ENCODE measurements at regions not wholly inside any gene's neighbourhood (a gene's known extent, or its start where the extent isn't known, plus 50 kb on each side); places are given as distances from the start of the nearest gene placed in this dataset.

DNA sequence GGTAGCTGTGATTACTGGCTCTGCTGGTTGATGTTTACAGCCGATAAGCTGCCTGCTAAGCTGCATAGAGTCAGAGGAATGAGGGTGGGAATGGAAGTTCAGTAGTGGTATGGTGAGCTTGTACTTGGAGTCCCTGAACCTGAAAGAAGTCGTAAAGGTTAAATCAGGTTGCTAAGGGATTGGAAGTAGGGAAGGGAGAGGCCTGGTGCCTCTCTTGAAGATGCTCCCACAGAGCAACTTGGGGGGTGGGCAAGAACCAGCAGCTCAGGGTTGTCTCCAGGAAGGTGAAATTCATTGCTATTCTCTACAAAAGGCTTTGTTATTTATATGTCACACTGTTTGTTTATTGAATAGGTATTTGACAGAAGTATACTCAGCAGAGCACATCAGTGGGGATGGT, 73.8 kb upstream of the OLFM4 start:
- H3K4me3 Mint-ChIP-seq, result no peak overlapping the region
- H3K9me3 Mint-ChIP-seq, result peaks cover 0 to 2% (median 0%) of the 10 kb centered on the region in 5 donors
- ChIA-PET POLR2A (no interaction called here), CTCF (interaction anchor here (1.2 kb wide), 1 partner anchor 14 kb away, joined by 5 read pairs; no protein-coding TSS in a partner anchor)
- H3K36me3 Mint-ChIP-seq, result no peaks in the 10 kb centered on the region
- no peak overlapping the region for H3K27ac ChIP-seq (ENCODE audit: low read depth, low read length)
- H3K27me3 Mint-ChIP-seq, result peaks cover 0 to 3% of the 10 kb centered on the region in 2 donors
- H3K27me3 ChIP-seq (ENCODE audit: insufficient read depth, low read length, poor library complexity, severe bottlenecking), result no peaks in the 10 kb centered on the region
- no peaks in the 10 kb centered on the region for H3K4me1 Mint-ChIP-seq
- no peak overlapping the region for H3K4me3 ChIP-seq (ENCODE audit: low read length)
- no peak for DNase-seq
- no peaks in the 10 kb centered on the region for H3K9me3 ChIP-seq (ENCODE audit: low read length)
- H3K4me1 ChIP-seq (ENCODE audit: insufficient read depth, low read length), result no peaks in the 10 kb centered on the region
- H3K27ac Mint-ChIP-seq, result no peak overlapping the region
- no peaks in the 10 kb centered on the region for H3K36me3 ChIP-seq (ENCODE audit: insufficient read depth, low read length)

DNA sequence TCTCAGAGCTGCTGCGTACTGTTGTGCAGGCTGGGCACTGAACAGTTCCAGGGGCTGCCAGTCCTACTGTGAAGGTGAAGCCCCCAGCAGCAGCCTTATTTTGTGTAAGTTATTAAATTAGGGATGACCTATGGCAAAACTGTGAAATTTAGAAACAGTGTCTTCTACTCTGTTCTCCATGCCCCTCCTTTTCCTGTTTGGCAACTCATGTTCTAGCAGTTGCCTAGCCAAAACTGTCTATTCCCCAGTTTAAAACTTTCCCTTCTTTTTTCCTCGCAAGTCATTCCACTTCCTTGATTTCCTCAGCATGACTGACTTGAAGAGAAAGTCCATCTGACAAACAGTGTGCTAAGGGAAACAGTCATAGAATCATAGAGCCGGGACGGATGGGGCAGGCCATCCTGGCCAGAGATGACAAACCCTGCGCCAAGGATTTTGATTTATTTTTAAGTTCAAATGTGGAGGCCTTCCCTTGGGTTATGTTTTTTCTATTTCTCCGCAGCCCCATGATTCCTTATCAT, 78.1 kb upstream of the OLFM4 start:
- no peak overlapping the region for H3K4me3 Mint-ChIP-seq
- H3K27ac Mint-ChIP-seq, result no peak overlapping the region
- Histone ChIP-seq H3K9me3 (ENCODE audit: low read length) (no peaks in the 10 kb centered on the region), H3K27me3 (ENCODE audit: insufficient read depth, low read length, poor library complexity, severe bottlenecking) (no peaks in the 10 kb centered on the region), H3K4me1 (ENCODE audit: insufficient read depth, low read length) (no peaks in the 10 kb centered on the region), H3K4me3 (ENCODE audit: low read length) (no peak overlapping the region), H3K27ac (ENCODE audit: low read depth, low read length) (no peak overlapping the region), H3K36me3 (ENCODE audit: insufficient read depth, low read length) (no peaks in the 10 kb centered on the region)
- ChIA-PET CTCF (no interaction called here), POLR2A (no interaction called here)
- DNase-seq, result no peak
- peaks cover 0 to 5% (median 0%) of the 10 kb centered on the region in 5 donors for H3K9me3 Mint-ChIP-seq
- H3K36me3 Mint-ChIP-seq, result no peaks in the 10 kb centered on the region
- peaks cover 2 to 4% of the 10 kb centered on the region in 2 donors for H3K27me3 Mint-ChIP-seq
- no peaks in the 10 kb centered on the region for H3K4me1 Mint-ChIP-seq

DNA sequence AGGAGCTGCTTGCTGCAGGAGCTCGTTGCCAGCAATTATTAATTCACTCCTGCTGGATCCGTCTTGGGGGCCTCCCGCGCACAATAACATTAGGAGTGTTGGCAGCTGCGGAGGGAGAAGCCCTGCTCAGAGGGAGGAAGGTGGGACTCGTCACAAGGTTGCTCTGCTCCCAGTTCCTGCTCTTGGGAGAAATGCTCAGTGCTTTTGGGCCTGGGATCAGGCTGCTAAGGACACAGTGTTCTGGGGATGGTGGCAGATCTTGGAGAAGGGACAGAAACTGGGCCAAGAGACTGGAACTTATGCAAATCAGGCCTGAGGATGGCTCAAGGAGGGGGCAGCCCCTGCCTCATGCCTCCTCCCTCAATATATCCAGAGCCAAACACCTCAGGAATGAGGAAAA, 78.9 kb upstream of the OLFM4 start:
- no peaks in the 10 kb centered on the region for H3K4me1 ChIP-seq (ENCODE audit: insufficient read depth, low read length)
- H3K27ac ChIP-seq (ENCODE audit: low read depth, low read length), result no peak overlapping the region
- Mint-ChIP-seq H3K4me3 (no peak overlapping the region), H3K36me3 (no peaks in the 10 kb centered on the region), H3K9me3 (peaks cover 0 to 7% (median 0%) of the 10 kb centered on the region in 5 donors), H3K27me3 (peaks cover 4 to 12% of the 10 kb centered on the region in 2 donors), H3K27ac (no peak overlapping the region), H3K4me1 (no peaks in the 10 kb centered on the region)
- H3K9me3 ChIP-seq (ENCODE audit: low read length), result no peaks in the 10 kb centered on the region
- ChIA-PET CTCF (no interaction called here), POLR2A (no interaction called here)
- H3K27me3 ChIP-seq (ENCODE audit: insufficient read depth, low read length, poor library complexity, severe bottlenecking), result no peaks in the 10 kb centered on the region
- no peak for DNase-seq
- no peaks in the 10 kb centered on the region for H3K36me3 ChIP-seq (ENCODE audit: insufficient read depth, low read length)
- no peak overlapping the region for H3K4me3 ChIP-seq (ENCODE audit: low read length)

DNA sequence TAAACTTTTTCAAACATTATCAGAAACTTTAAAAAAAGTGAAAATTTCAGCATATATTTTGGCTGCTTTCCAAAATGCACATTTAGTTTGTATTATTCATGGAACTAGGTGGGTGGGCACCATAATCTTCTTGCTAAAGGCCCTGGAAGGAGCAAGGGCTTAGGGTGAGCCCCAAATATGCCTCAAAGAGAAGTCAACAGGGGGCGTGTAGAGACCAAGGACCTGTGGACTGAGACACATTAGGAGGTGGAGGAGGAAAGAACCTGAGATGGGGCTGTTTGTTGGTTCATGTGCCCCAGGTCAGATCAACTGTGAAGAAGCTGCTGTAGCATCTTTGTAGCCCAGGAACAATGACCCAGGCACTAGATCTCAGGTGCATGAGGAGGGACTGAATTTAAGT, 79.6 kb upstream of the OLFM4 start:
- Histone ChIP-seq H3K27me3 (ENCODE audit: insufficient read depth, low read length, poor library complexity, severe bottlenecking) (no peaks in the 10 kb centered on the region), H3K9me3 (ENCODE audit: low read length) (no peaks in the 10 kb centered on the region), H3K36me3 (ENCODE audit: insufficient read depth, low read length) (no peaks in the 10 kb centered on the region), H3K4me3 (ENCODE audit: low read length) (no peak overlapping the region), H3K4me1 (ENCODE audit: insufficient read depth, low read length) (no peaks in the 10 kb centered on the region), H3K27ac (ENCODE audit: low read depth, low read length) (no peak overlapping the region)
- DNase-seq, result no peak
- peaks cover 0 to 7% (median 0%) of the 10 kb centered on the region in 5 donors for H3K9me3 Mint-ChIP-seq
- POLR2A ChIA-PET, result no interaction called here
- H3K27ac Mint-ChIP-seq, result no peak overlapping the region
- H3K4me1 Mint-ChIP-seq, result no peaks in the 10 kb centered on the region
- H3K27me3 Mint-ChIP-seq, result peaks cover 4 to 12% of the 10 kb centered on the region in 2 donors
- CTCF ChIA-PET, result no interaction called here
- H3K36me3 Mint-ChIP-seq, result no peaks in the 10 kb centered on the region
- no peak overlapping the region for H3K4me3 Mint-ChIP-seq

DNA sequence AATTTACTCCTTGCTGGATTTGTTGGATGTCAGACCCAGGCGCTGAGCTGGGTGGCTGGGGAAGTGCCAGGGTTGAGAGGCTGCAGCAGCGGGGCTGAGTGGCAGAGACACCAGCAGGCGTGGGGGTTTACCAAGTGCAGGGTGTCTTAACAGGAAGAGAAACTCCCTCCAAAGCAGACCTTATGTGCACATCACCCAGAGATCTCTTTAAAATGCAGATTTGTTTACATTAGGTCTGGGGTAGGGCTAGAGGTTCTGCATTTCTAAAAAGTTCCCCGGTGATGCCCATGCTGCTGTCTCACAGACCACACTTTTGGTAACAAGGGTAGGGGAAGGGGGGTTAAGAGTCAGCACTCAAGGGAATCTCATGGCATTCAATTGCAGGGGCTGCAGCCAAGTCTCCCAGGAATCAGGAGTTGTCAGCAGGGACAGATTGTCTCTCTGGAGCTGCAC, 80.7 kb upstream of the OLFM4 start:
- H3K4me3 ChIP-seq (ENCODE audit: low read length), result no peak overlapping the region
- DNase-seq, result no peak
- Mint-ChIP-seq H3K4me3 (no peak overlapping the region), H3K9me3 (peaks cover 0 to 7% (median 0%) of the 10 kb centered on the region in 5 donors), H3K36me3 (no peaks in the 10 kb centered on the region), H3K27me3 (peaks cover 8 to 17% of the 10 kb centered on the region in 2 donors), H3K27ac (no peak overlapping the region), H3K4me1 (no peaks in the 10 kb centered on the region)
- no peaks in the 10 kb centered on the region for H3K9me3 ChIP-seq (ENCODE audit: low read length)
- no peaks in the 10 kb centered on the region for H3K36me3 ChIP-seq (ENCODE audit: insufficient read depth, low read length)
- H3K27me3 ChIP-seq (ENCODE audit: insufficient read depth, low read length, poor library complexity, severe bottlenecking), result no peaks in the 10 kb centered on the region
- H3K27ac ChIP-seq (ENCODE audit: low read depth, low read length), result no peak overlapping the region
- CTCF ChIA-PET, result no interaction called here
- H3K4me1 ChIP-seq (ENCODE audit: insufficient read depth, low read length), result no peaks in the 10 kb centered on the region
- POLR2A ChIA-PET, result no interaction called here

DNA sequence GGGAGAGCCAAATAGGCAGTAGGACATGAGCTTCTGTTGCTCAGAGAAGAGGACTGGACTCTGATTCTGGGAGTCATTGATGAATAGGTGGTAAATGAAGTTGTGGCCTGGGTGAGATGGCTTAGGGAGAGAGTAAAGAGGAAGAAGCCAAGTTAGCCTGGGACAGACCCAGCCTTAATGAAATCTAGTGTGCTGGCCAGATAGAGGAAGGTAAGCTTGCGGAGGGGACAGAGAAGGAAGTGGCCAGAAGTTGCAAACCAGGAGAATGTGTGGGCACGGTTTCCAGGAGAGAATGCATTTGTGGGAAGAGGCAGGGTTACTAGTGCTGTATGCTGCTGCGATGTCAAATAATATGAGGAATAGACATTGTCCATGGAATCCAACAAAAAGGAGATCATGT, 83.3 kb upstream of the OLFM4 start:
- Histone ChIP-seq H3K9me3 (ENCODE audit: low read length) (no peaks in the 10 kb centered on the region), H3K27ac (ENCODE audit: low read depth, low read length) (no peak overlapping the region), H3K4me3 (ENCODE audit: low read length) (no peak overlapping the region), H3K27me3 (ENCODE audit: insufficient read depth, low read length, poor library complexity, severe bottlenecking) (no peaks in the 10 kb centered on the region), H3K4me1 (ENCODE audit: insufficient read depth, low read length) (no peaks in the 10 kb centered on the region), H3K36me3 (ENCODE audit: insufficient read depth, low read length) (no peaks in the 10 kb centered on the region)
- Mint-ChIP-seq H3K4me3 (no peak overlapping the region), H3K27me3 (peaks cover 6 to 17% of the 10 kb centered on the region in 2 donors), H3K4me1 (no peaks in the 10 kb centered on the region), H3K27ac (no peak overlapping the region), H3K9me3 (peaks cover 0 to 6% (median 0%) of the 10 kb centered on the region in 5 donors), H3K36me3 (no peaks in the 10 kb centered on the region)
- POLR2A ChIA-PET, result no interaction called here
- CTCF ChIA-PET, result no interaction called here
- no peak for DNase-seq

DNA sequence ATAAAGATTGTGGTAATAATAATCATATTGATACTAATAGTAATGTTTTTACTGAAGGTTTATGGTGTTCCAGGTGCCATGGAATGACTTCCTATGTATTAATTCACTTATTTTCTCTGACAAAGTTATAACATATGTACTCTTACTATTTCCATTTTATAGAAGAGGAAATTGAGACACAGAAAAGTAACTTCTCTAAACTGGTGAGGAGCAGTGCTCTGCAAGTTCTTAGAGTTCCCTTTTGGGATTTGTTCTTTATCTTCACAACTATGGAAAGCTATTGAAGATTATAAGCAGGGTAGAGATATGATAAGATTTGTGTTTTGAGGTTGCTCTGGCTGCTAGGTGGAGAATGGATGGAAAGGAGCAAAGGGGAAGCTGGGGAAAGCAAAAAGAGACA, 83.9 kb upstream of the OLFM4 start:
- H3K27me3 Mint-ChIP-seq, result peaks cover 6 to 22% of the 10 kb centered on the region in 2 donors

DNA sequence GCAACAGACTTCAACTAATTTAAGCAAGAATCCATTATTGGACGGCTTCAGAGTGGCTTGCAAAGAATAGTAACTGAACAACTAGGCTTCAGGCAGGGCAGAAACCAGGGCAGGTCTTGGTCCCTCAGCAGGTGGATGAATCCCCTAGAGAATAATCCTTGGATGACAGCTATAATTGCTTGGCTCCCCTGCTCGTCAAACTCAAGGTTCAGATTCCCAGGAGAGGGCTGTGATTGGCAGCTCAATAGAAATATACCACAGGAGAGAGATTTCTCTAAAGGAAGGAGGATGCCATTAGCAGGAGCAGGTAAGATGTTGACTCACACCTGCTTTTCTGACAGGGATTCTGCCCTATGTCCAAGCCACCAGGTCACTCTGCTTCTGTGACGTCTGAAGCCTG, 89.6 kb upstream of the PCDH8 start:
- Mint-ChIP-seq H3K4me1 (no peaks in the 10 kb centered on the region), H3K4me3 (no peak overlapping the region), H3K27ac (no peak overlapping the region), H3K36me3 (no peaks in the 10 kb centered on the region), H3K27me3 (peaks cover 1 to 7% of the 10 kb centered on the region in 2 donors), H3K9me3 (no peaks in the 10 kb centered on the region)
- Histone ChIP-seq H3K9me3 (ENCODE audit: low read length) (no peaks in the 10 kb centered on the region), H3K27me3 (ENCODE audit: insufficient read depth, low read length, poor library complexity, severe bottlenecking) (no peaks in the 10 kb centered on the region), H3K4me3 (ENCODE audit: low read length) (no peak overlapping the region), H3K27ac (ENCODE audit: low read depth, low read length) (no peak overlapping the region), H3K4me1 (ENCODE audit: insufficient read depth, low read length) (no peaks in the 10 kb centered on the region), H3K36me3 (ENCODE audit: insufficient read depth, low read length) (no peaks in the 10 kb centered on the region)
- ChIA-PET POLR2A (no interaction called here), CTCF (no interaction called here)
- DNase-seq, result no peak

More for the DNA sequence above, 83.9 kb upstream of the OLFM4 start:
- ChIA-PET CTCF (no interaction called here), POLR2A (no interaction called here)
- H3K4me3 ChIP-seq (ENCODE audit: low read length), result no peak overlapping the region
- Mint-ChIP-seq H3K4me1 (no peaks in the 10 kb centered on the region), H3K4me3 (no peak overlapping the region), H3K36me3 (no peaks in the 10 kb centered on the region), H3K27ac (no peak overlapping the region), H3K9me3 (peaks cover 0 to 6% (median 0%) of the 10 kb centered on the region in 5 donors)
- no peaks in the 10 kb centered on the region for H3K4me1 ChIP-seq (ENCODE audit: insufficient read depth, low read length)
- no peaks in the 10 kb centered on the region for H3K9me3 ChIP-seq (ENCODE audit: low read length)
- no peak for DNase-seq
- no peaks in the 10 kb centered on the region for H3K27me3 ChIP-seq (ENCODE audit: insufficient read depth, low read length, poor library complexity, severe bottlenecking)
- H3K36me3 ChIP-seq (ENCODE audit: insufficient read depth, low read length), result no peaks in the 10 kb centered on the region
- H3K27ac ChIP-seq (ENCODE audit: low read depth, low read length), result no peak overlapping the region

DNA sequence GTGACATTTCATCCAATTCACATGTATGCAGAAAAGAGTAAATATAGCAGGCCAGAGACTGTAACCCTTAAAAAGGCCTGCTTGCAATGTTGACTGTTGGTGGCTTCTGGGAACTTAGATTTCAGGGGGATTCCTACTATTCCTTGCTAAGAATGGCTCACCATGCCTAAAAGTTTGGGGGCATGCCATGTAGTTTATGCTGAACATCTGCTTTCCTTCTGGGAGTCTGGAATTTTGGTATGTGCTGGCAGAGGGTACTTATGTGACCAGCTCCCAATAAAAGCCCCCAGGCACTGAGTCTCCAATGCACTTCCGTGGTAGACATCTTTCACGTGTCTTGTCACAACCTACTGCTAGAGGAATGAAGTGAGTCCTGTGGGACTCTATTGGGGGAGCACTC, 88.4 kb upstream of the PCDH8 start:
- ChIA-PET POLR2A (no interaction called here), CTCF (no interaction called here)
- Mint-ChIP-seq H3K4me1 (no peaks in the 10 kb centered on the region), H3K27ac (no peak overlapping the region), H3K4me3 (no peak overlapping the region), H3K27me3 (peaks cover 3 to 7% of the 10 kb centered on the region in 2 donors), H3K9me3 (no peaks in the 10 kb centered on the region), H3K36me3 (no peaks in the 10 kb centered on the region)
- DNase-seq, result no peak
- H3K9me3 ChIP-seq (ENCODE audit: low read length), result no peaks in the 10 kb centered on the region
- no peak overlapping the region for H3K4me3 ChIP-seq (ENCODE audit: low read length)
- no peaks in the 10 kb centered on the region for H3K27me3 ChIP-seq (ENCODE audit: insufficient read depth, low read length, poor library complexity, severe bottlenecking)
- no peaks in the 10 kb centered on the region for H3K4me1 ChIP-seq (ENCODE audit: insufficient read depth, low read length)
- H3K36me3 ChIP-seq (ENCODE audit: insufficient read depth, low read length), result no peaks in the 10 kb centered on the region
- no peak overlapping the region for H3K27ac ChIP-seq (ENCODE audit: low read depth, low read length)
